ENCODE measurements at regions not wholly inside any gene's neighbourhood (a gene's known extent, or its start where the extent isn't known, plus 50 kb on each side); places are given as distances from the start of the nearest gene placed in this dataset.

DNA sequence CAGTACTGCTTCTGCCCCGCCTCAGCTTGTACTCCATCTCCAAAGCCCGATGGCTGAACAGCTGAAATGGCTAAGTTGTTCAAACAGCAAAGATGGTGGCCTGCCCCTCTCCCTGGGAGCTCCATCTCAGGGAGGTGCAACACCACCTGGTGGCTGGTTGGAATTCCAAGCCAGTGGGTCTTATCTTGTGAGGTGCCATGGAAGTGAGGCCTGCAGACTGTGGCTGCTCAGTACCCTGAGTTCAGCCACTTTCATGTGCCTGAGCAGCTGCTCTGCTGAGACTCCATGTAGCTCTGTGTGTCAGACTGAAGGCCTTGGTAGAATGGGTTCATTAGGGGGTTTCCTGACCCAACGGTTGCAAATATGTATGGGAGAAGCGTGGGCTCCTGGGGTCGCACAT is 67.3 kb upstream of the SPRY2 start:
- TF ChIP-seq, protein P1, sequence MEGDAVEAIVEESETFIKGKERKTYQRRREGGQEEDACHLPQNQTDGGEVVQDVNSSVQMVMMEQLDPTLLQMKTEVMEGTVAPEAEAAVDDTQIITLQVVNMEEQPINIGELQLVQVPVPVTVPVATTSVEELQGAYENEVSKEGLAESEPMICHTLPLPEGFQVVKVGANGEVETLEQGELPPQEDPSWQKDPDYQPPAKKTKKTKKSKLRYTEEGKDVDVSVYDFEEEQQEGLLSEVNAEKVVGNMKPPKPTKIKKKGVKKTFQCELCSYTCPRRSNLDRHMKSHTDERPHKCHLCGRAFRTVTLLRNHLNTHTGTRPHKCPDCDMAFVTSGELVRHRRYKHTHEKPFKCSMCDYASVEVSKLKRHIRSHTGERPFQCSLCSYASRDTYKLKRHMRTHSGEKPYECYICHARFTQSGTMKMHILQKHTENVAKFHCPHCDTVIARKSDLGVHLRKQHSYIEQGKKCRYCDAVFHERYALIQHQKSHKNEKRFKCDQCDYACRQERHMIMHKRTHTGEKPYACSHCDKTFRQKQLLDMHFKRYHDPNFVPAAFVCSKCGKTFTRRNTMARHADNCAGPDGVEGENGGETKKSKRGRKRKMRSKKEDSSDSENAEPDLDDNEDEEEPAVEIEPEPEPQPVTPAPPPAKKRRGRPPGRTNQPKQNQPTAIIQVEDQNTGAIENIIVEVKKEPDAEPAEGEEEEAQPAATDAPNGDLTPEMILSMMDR (conservative IDR thresholded peaks at IDR 0.05; ENCODE audit: low read depth in 2 of 2): peak; percentile 44 to 71
- TF ChIP-seq EZH2 (IDR thresholded peaks at IDR 0.05; ENCODE audit: low read depth, unreplicated experiment): no peak
- no peak for TF ChIP-seq POLR2AphosphoS5 (IDR thresholded peaks at IDR 0.05; ENCODE audit: low read depth)
- TF ChIP-seq STAT1 (IDR thresholded peaks at IDR 0.05; ENCODE audit: unreplicated experiment): no peak
- TF ChIP-seq CREB1 (CRISPR knock-in tag; IDR thresholded peaks at IDR 0.05; ENCODE audit: low read depth): no peak
- TF ChIP-seq, protein P2, sequence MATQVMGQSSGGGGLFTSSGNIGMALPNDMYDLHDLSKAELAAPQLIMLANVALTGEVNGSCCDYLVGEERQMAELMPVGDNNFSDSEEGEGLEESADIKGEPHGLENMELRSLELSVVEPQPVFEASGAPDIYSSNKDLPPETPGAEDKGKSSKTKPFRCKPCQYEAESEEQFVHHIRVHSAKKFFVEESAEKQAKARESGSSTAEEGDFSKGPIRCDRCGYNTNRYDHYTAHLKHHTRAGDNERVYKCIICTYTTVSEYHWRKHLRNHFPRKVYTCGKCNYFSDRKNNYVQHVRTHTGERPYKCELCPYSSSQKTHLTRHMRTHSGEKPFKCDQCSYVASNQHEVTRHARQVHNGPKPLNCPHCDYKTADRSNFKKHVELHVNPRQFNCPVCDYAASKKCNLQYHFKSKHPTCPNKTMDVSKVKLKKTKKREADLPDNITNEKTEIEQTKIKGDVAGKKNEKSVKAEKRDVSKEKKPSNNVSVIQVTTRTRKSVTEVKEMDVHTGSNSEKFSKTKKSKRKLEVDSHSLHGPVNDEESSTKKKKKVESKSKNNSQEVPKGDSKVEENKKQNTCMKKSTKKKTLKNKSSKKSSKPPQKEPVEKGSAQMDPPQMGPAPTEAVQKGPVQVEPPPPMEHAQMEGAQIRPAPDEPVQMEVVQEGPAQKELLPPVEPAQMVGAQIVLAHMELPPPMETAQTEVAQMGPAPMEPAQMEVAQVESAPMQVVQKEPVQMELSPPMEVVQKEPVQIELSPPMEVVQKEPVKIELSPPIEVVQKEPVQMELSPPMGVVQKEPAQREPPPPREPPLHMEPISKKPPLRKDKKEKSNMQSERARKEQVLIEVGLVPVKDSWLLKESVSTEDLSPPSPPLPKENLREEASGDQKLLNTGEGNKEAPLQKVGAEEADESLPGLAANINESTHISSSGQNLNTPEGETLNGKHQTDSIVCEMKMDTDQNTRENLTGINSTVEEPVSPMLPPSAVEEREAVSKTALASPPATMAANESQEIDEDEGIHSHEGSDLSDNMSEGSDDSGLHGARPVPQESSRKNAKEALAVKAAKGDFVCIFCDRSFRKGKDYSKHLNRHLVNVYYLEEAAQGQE (IDR thresholded peaks at IDR 0.05; ENCODE audit: unreplicated experiment): no peak
- TF ChIP-seq EZH2phosphoT487 (IDR thresholded peaks at IDR 0.05; ENCODE audit: unreplicated experiment): no peak
- no peak for TF ChIP-seq NANOG (IDR thresholded peaks at IDR 0.05; ENCODE audit: borderline replicate concordance)
- TF ChIP-seq ZNF114 (CRISPR knock-in tag; IDR thresholded peaks at IDR 0.05): no peak
- TF ChIP-seq, protein P3, sequence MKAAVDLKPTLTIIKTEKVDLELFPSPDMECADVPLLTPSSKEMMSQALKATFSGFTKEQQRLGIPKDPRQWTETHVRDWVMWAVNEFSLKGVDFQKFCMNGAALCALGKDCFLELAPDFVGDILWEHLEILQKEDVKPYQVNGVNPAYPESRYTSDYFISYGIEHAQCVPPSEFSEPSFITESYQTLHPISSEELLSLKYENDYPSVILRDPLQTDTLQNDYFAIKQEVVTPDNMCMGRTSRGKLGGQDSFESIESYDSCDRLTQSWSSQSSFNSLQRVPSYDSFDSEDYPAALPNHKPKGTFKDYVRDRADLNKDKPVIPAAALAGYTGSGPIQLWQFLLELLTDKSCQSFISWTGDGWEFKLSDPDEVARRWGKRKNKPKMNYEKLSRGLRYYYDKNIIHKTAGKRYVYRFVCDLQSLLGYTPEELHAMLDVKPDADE (IDR thresholded peaks at IDR 0.05): no peak
- TF ChIP-seq JUNB (IDR thresholded peaks at IDR 0.05; ENCODE audit: unreplicated experiment): no peak
- TF ChIP-seq ZNF331 (CRISPR knock-in tag; IDR thresholded peaks at IDR 0.05; ENCODE audit: low read depth): no peak
- TF ChIP-seq, protein P4, sequence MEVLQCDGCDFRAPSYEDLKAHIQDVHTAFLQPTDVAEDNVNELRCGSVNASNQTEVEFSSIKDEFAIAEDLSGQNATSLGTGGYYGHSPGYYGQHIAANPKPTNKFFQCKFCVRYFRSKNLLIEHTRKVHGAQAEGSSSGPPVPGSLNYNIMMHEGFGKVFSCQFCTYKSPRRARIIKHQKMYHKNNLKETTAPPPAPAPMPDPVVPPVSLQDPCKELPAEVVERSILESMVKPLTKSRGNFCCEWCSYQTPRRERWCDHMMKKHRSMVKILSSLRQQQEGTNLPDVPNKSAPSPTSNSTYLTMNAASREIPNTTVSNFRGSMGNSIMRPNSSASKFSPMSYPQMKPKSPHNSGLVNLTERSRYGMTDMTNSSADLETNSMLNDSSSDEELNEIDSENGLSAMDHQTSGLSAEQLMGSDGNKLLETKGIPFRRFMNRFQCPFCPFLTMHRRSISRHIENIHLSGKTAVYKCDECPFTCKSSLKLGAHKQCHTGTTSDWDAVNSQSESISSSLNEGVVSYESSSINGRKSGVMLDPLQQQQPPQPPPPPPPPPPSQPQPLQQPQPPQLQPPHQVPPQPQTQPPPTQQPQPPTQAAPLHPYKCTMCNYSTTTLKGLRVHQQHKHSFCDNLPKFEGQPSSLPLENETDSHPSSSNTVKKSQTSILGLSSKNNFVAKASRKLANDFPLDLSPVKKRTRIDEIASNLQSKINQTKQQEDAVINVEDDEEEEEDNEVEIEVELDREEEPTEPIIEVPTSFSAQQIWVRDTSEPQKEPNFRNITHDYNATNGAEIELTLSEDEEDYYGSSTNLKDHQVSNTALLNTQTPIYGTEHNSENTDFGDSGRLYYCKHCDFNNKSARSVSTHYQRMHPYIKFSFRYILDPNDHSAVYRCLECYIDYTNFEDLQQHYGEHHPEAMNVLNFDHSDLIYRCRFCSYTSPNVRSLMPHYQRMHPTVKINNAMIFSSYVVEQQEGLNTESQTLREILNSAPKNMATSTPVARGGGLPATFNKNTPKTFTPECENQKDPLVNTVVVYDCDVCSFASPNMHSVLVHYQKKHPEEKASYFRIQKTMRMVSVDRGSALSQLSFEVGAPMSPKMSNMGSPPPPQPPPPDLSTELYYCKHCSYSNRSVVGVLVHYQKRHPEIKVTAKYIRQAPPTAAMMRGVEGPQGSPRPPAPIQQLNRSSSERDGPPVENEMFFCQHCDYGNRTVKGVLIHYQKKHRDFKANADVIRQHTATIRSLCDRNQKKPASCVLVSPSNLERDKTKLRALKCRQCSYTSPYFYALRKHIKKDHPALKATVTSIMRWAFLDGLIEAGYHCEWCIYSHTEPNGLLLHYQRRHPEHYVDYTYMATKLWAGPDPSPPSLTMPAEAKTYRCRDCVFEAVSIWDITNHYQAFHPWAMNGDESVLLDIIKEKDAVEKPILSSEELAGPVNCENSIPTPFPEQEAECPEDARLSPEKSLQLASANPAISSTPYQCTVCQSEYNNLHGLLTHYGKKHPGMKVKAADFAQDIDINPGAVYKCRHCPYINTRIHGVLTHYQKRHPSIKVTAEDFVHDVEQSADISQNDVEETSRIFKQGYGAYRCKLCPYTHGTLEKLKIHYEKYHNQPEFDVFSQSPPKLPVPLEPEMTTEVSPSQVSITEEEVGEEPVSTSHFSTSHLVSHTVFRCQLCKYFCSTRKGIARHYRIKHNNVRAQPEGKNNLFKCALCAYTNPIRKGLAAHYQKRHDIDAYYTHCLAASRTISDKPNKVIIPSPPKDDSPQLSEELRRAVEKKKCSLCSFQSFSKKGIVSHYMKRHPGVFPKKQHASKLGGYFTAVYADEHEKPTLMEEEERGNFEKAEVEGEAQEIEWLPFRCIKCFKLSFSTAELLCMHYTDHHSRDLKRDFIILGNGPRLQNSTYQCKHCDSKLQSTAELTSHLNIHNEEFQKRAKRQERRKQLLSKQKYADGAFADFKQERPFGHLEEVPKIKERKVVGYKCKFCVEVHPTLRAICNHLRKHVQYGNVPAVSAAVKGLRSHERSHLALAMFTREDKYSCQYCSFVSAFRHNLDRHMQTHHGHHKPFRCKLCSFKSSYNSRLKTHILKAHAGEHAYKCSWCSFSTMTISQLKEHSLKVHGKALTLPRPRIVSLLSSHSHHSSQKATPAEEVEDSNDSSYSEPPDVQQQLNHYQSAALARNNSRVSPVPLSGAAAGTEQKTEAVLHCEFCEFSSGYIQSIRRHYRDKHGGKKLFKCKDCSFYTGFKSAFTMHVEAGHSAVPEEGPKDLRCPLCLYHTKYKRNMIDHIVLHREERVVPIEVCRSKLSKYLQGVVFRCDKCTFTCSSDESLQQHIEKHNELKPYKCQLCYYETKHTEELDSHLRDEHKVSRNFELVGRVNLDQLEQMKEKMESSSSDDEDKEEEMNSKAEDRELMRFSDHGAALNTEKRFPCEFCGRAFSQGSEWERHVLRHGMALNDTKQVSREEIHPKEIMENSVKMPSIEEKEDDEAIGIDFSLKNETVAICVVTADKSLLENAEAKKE (CRISPR knock-in tag; IDR thresholded peaks at IDR 0.05): no peak
